ENCODE measurements at regions not wholly inside any gene's neighbourhood (a gene's known extent, or its start where the extent isn't known, plus 50 kb on each side); places are given as distances from the start of the nearest gene placed in this dataset.

DNA sequence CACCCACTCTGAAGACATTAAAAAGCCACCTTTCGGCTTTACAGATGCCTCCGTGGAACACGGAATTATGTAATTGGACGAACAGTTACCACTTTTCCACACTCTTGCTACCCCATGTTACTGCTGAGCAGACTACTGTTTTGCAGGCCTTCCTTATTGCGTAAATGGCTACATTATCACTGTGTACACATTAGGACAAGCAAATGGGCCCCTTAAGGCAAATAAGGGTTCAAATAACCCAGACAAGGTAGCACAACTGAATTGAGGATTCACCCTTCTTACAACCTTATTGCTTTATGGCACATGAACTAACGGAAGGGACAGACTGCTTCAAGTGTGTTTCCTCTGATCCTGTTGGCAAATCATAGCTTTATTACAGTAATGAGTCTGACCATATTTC lies 832.2 kb upstream of the FANCL start:
- Histone ChIP-seq H3K36me3 (no peaks in the 10 kb centered on the region), H3K27ac (no peak overlapping the region), H3K27me3 (no peaks in the 10 kb centered on the region), H3K9me3 (peaks cover 0 to 4% of the 10 kb centered on the region in 2 donors), H3K4me3 (no peak overlapping the region), H3K4me1 (no peaks in the 10 kb centered on the region)
- TF ChIP-seq POLR2AphosphoS5 (IDR thresholded peaks at IDR 0.05) (no peak), POLR2A (IDR thresholded peaks at IDR 0.05) (no peak)
- TF ChIP-seq, protein P1, sequence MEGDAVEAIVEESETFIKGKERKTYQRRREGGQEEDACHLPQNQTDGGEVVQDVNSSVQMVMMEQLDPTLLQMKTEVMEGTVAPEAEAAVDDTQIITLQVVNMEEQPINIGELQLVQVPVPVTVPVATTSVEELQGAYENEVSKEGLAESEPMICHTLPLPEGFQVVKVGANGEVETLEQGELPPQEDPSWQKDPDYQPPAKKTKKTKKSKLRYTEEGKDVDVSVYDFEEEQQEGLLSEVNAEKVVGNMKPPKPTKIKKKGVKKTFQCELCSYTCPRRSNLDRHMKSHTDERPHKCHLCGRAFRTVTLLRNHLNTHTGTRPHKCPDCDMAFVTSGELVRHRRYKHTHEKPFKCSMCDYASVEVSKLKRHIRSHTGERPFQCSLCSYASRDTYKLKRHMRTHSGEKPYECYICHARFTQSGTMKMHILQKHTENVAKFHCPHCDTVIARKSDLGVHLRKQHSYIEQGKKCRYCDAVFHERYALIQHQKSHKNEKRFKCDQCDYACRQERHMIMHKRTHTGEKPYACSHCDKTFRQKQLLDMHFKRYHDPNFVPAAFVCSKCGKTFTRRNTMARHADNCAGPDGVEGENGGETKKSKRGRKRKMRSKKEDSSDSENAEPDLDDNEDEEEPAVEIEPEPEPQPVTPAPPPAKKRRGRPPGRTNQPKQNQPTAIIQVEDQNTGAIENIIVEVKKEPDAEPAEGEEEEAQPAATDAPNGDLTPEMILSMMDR (IDR thresholded peaks at IDR 0.05) = no peak
- DNase-seq (ENCODE audit: low spot score in 2 of 2) = no peak
- intact Hi-C loops (cut with DNase I; ENCODE audit: low total_unique reads) = no loop called here

DNA sequence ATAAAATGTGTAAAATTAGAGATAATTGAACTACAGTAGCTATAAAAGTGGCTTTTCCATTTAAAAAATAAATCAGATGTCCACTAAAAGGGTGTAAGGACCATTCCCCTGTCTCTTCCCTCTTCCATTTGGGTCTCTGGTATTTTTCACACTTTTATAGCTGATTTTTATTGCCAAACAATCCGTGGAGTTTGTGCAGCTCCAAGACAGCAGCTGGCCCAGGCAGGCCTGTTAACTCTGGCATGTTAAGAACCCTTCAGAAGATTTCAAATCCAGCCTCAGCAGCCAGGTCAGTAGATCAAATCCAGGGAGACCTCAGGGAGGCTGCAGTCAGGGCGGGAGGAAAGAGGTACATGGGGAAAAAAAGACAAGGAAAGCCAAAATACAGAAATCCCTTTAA lies 827.1 kb upstream of the FANCL start:
- Histone ChIP-seq H3K36me3 (no peaks in the 10 kb centered on the region), H3K4me1 (no peaks in the 10 kb centered on the region), H3K4me3 (no peak overlapping the region), H3K9me3 (peaks cover 0 to 4% of the 10 kb centered on the region in 2 donors), H3K27ac (no peak overlapping the region), H3K27me3 (no peaks in the 10 kb centered on the region)
- no peak for TF ChIP-seq POLR2A (IDR thresholded peaks at IDR 0.05)
- TF ChIP-seq, protein P1 (IDR thresholded peaks at IDR 0.05) = no peak
- no peak for TF ChIP-seq POLR2AphosphoS5 (IDR thresholded peaks at IDR 0.05)
- no peak for DNase-seq (ENCODE audit: low spot score in 2 of 2)
- intact Hi-C loops (cut with DNase I; ENCODE audit: low total_unique reads) = no loop called here

DNA sequence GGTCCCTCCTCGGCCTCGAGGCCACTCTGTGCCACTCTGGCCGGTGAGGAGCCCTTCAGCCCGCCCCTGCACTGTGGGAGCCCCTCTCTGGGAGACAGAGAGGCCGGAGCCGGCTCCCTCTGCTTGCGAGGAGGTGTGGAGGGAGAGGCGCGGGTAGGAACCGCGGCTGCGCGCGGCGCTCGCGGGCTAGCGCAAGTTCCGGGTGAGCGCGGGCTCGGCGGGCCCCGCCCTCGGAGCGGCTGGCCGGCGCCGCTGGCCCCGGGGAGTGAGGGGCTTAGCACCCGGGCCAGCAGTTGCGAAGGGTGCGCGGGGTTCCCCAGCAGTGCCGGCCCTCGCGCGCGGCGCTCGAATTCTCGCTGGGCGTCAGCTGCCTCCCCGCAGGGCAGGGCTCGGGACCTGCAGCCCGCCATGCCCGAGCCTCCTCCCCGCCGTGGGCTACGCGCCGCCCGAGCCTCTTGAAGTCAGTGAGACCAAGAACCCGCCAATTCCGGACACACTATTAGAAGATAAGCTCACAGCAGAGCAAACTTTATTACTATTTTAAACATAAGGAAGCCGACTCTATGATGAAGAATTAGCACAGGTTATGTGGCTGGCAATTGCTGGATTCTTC lies 825.8 kb upstream of the FANCL start:
- Histone ChIP-seq H3K36me3 (no peaks in the 10 kb centered on the region), H3K4me3 (no peak overlapping the region), H3K4me1 (no peaks in the 10 kb centered on the region), H3K27me3 (no peaks in the 10 kb centered on the region), H3K9me3 (peaks cover 0 to 4% of the 10 kb centered on the region in 2 donors), H3K27ac (no peak overlapping the region)
- no peak for DNase-seq (ENCODE audit: low spot score in 2 of 2)
- TF ChIP-seq, protein P1 (IDR thresholded peaks at IDR 0.05) = no peak
- TF ChIP-seq POLR2AphosphoS5 (IDR thresholded peaks at IDR 0.05) = no peak
- TF ChIP-seq POLR2A (IDR thresholded peaks at IDR 0.05) = no peak
- intact Hi-C loops (cut with DNase I; ENCODE audit: low total_unique reads) = no loop called here

DNA sequence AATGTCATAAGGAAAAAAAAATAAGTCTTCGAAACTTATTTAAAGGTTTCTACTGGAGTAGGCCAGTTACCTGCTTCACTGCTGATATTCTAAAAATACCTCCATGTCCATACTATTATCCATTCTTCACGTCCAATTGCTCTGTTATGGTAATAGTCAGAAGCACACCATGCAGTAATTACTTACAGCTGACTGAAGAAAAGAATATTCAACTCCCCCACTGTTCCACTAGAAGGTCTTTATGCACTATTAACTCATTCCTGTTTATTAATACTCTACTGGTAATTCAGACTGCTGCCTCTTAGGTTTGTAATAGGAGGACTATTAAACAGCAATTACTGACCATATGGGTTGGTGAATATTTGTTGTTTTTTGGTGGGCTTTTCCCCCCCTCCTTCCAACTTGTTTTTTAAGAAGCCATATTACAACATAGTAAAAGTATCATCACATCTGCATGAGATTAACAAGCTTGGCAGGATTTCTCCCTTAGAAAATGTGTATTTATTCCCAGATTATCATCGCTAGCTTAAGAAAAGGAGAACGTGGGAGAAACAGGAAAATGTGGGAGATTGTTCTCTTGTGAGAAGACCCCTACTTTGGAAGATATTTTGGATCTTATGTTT lies 806.4 kb upstream of the FANCL start:
- DNase-seq (ENCODE audit: low spot score in 2 of 2) = no peak
- H3K4me1 ChIP-seq = no peaks in the 10 kb centered on the region
- no peaks in the 10 kb centered on the region for H3K36me3 ChIP-seq
- H3K9me3 ChIP-seq = no peaks in the 10 kb centered on the region
- TF ChIP-seq POLR2A (IDR thresholded peaks at IDR 0.05) = no peak
- no peak for TF ChIP-seq POLR2AphosphoS5 (IDR thresholded peaks at IDR 0.05)
- TF ChIP-seq, protein P1 (IDR thresholded peaks at IDR 0.05) = no peak
- intact Hi-C loops (cut with DNase I; ENCODE audit: low total_unique reads) = no loop called here
- H3K27me3 ChIP-seq = no peaks in the 10 kb centered on the region
- no peak overlapping the region for H3K4me3 ChIP-seq
- no peak overlapping the region for H3K27ac ChIP-seq
